A673 (cell line): ENCODE measurements at regions not wholly inside any gene's neighbourhood (a gene's known extent, or its start where the extent isn't known, plus 50 kb on each side); places are given as distances from the start of the nearest gene placed in this dataset.

ENCODE experiments used
- BruUV-seq: library from RNA; stranded (reverse); fragments of 400-500 nt; replicated peaks from 2 replicates; lab custom pipeline; 2021; lab: Mats Ljungman, UMichigan
- CTCF ChIA-PET: fragments of 300-600 bp; sonication (Branson Sonifier 250); formaldehyde crosslinking; loops from one replicate; lab custom pipeline; 2022; ENCODE audit warnings: antibody characterized with exemption; lab: Charles Lee
- POLR2A ChIA-PET: fragments of 300-600 bp; sonication (Branson Sonifier 250); formaldehyde crosslinking; loops from one replicate; lab custom pipeline; 2022; ENCODE audit warnings: antibody characterized with exemption; ENCODE audit not compliant: low non-redundant PET; lab: Charles Lee
- DNase-seq: peaks from one replicate; pipeline ENCODE4 v3.0.0-alpha.2; 2015; ENCODE audit warnings: low spot score
- H3K27ac ChIP-seq: fragments of 200-600 bp; sonication (generic); 2 replicates; pipeline ENCODE4 v1.5.1; 2016; ENCODE audit warnings: mixed run types, low read depth, mild to moderate bottlenecking, mixed read lengths, antibody characterized with exemption, low read length; ENCODE audit not compliant: poor library complexity, severe bottlenecking
- H3K27me3 ChIP-seq: fragments of 200-600 bp; sonication (generic); replicated peaks from 2 replicates; pipeline ENCODE4 v1.6.1; 2017; ENCODE audit warnings: mixed run types, low read depth, mild to moderate bottlenecking, mixed read lengths, antibody characterized with exemption, low read length; ENCODE audit not compliant: insufficient read depth, poor library complexity
- H3K36me3 ChIP-seq: fragments of 200-600 bp; sonication (generic); 2 replicates; pipeline ENCODE4 v1.6.1; 2016; ENCODE audit warnings: mixed run types, mild to moderate bottlenecking, mixed read lengths, antibody characterized with exemption, low read length; ENCODE audit not compliant: insufficient read depth, poor library complexity, severe bottlenecking
- H3K4me1 ChIP-seq: fragments of 200-600 bp; sonication (generic); 2 replicates; pipeline ENCODE4 v1.6.1; 2017; ENCODE audit warnings: mixed run types, mild to moderate bottlenecking, mixed read lengths, antibody characterized with exemption, low read length; ENCODE audit not compliant: insufficient read depth, poor library complexity, severe bottlenecking
- H3K4me3 ChIP-seq: fragments of 200-600 bp; sonication (generic); 2 replicates; pipeline ENCODE4 v1.5.1; 2016; ENCODE audit warnings: low read depth, mixed run types, mild to moderate bottlenecking, mixed read lengths, low read length; ENCODE audit not compliant: poor library complexity, severe bottlenecking
- H3K9me3 ChIP-seq: fragments of 200-600 bp; sonication (generic); 2 replicates; pipeline ENCODE4 v1.6.1; 2016; ENCODE audit warnings: mixed run types, low read depth, mild to moderate bottlenecking, mixed read lengths, antibody characterized with exemption, low read length; ENCODE audit not compliant: poor library complexity, severe bottlenecking
- EZH2 ChIP-seq: fragments of 200-600 bp; sonication (generic); IDR thresholded peaks from 2 replicates; pipeline ENCODE4 v1.6.1; 2017; ENCODE audit warnings: borderline replicate concordance, low read depth, mild to moderate bottlenecking, mixed read lengths, antibody characterized with exemption, low read length; ENCODE audit not compliant: poor library complexity, severe bottlenecking
- intact Hi-C: fragments of 100-400 bp; cut with micrococcal nuclease; formaldehyde crosslinking; loops from one replicate; pipeline ENCODE4 v1.10.0; 2022; ENCODE audit not compliant: unreplicated experiment
- TF ChIP-seq, protein P1 (sequence below): fragments of 300-800, 200-600 bp; sonication (generic); conservative IDR thresholded peaks from 2 replicates; pipeline ENCODE4 v1.5.1; 2017; ENCODE audit warnings: low read depth, mild to moderate bottlenecking, antibody characterized with exemption, low read length, moderate library complexity, mixed read lengths

DNA sequence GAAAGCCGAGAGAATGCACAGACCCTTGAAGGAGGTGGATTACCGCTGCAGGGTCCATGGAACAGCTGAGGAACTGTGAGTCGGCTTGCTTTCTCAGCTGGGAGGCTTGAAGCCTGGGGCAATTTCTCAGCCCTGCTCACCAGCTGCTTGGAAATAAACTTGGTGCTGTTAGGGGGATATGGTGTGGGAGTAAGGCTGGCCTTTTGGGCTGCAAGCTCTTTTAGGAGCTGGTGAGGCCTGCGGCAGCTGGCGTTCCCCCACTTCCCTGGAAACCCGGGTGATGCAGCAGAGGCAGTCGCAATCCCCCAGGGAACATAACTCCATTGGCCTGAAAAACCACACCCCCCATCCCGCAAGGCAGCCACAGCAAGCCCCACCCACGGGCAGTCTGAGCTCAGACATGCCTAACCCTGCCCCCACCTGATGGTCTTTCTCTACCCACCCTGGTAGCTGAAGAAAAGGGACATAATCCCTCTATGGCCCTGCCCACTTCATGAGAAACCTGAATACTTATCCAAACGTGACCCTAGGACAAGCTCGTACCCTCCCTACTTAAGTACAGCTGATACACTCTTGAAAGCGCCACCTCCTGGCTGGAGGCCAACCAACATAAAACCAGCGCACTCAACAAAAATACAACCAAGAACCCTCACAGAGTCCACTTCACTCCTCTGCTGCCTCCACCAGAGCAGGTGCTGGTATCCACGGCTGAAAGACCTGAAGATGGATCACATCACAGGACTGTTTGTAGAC is 1995.8 kb downstream of the NCAM2 start:
- ChIA-PET CTCF (no interaction called here), POLR2A (no interaction called here)
- Histone ChIP-seq H3K4me3 (no peak overlapping the region), H3K4me1 (no peaks in the 10 kb centered on the region), H3K27me3 (no peaks in the 10 kb centered on the region), H3K9me3 (no peaks in the 10 kb centered on the region), H3K27ac (no peak overlapping the region), H3K36me3 (no peaks in the 10 kb centered on the region)
- intact Hi-C loops: no loop called here
- no peak for TF ChIP-seq EZH2
- TF ChIP-seq, protein P1, sequence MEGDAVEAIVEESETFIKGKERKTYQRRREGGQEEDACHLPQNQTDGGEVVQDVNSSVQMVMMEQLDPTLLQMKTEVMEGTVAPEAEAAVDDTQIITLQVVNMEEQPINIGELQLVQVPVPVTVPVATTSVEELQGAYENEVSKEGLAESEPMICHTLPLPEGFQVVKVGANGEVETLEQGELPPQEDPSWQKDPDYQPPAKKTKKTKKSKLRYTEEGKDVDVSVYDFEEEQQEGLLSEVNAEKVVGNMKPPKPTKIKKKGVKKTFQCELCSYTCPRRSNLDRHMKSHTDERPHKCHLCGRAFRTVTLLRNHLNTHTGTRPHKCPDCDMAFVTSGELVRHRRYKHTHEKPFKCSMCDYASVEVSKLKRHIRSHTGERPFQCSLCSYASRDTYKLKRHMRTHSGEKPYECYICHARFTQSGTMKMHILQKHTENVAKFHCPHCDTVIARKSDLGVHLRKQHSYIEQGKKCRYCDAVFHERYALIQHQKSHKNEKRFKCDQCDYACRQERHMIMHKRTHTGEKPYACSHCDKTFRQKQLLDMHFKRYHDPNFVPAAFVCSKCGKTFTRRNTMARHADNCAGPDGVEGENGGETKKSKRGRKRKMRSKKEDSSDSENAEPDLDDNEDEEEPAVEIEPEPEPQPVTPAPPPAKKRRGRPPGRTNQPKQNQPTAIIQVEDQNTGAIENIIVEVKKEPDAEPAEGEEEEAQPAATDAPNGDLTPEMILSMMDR: no peak
- DNase-seq: no peak
- BruUV-seq: no TSS peak

- H3K27ac ChIP-seq: no peak overlapping the region
- H3K9me3 ChIP-seq: no peaks in the 10 kb centered on the region
- no TSS peak for BruUV-seq
- H3K36me3 ChIP-seq: no peaks in the 10 kb centered on the region
- POLR2A ChIA-PET: no interaction called here
- no peaks in the 10 kb centered on the region for H3K4me1 ChIP-seq
- no peak overlapping the region for H3K4me3 ChIP-seq
- CTCF ChIA-PET: no interaction called here
- intact Hi-C loops: no loop called here
- TF ChIP-seq EZH2: no peak
- TF ChIP-seq, protein P1: no peak
- no peaks in the 10 kb centered on the region for H3K27me3 ChIP-seq
- DNase-seq: no peak
These were observed 2005.7 kb downstream of the NCAM2 start for GRCh38 chr21:23003951-23004350.

- H3K27ac ChIP-seq: no peak overlapping the region
- TF ChIP-seq, protein P1: no peak
- TF ChIP-seq EZH2: no peak
- H3K27me3 ChIP-seq: no peaks in the 10 kb centered on the region
- CTCF ChIA-PET: no interaction called here
- DNase-seq: no peak
- no peak overlapping the region for H3K4me3 ChIP-seq
- no TSS peak for BruUV-seq
- H3K9me3 ChIP-seq: no peaks in the 10 kb centered on the region
- H3K4me1 ChIP-seq: no peaks in the 10 kb centered on the region
- no peaks in the 10 kb centered on the region for H3K36me3 ChIP-seq
- intact Hi-C loops: no loop called here
- POLR2A ChIA-PET: no interaction called here
These were observed 2010.5 kb downstream of the NCAM2 start for GRCh38 chr21:23008601-23009202.
